ENCODE measurements at regions not wholly inside any gene's neighbourhood (a gene's known extent, or its start where the extent isn't known, plus 50 kb on each side); places are given as distances from the start of the nearest gene placed in this dataset.

DNA sequence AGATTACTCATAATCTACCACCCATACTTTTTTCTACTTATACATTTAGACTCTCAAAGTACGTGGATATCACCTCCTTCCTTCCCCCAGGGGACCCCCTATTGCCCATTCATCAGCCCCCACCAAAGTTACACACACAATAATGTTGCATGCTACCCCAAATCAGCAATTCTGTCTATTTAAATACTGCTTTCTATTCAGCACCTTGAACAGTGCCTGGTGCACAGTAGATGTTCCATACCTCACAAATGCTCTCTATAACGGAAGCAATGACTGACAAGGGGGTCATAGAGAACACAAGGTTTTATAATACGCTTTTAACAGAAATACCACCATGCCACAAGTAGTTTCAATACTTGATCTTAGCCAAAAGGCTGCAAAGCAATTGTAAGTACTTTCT is 370.7 kb downstream of the MIAT start (continued):
- TF ChIP-seq CHD1 (IDR thresholded peaks at IDR 0.05; ENCODE audit: low read depth, low read length) (no peak), TAF1 (IDR thresholded peaks at IDR 0.05; ENCODE audit: low read depth, low read length) (no peak), TBP (IDR thresholded peaks at IDR 0.05; ENCODE audit: low read depth, low read length) (no peak)

Measured in H1 (cell line).